HUDEP-2 (cell line): ENCODE measurements at regions not wholly inside any gene's neighbourhood (a gene's known extent, or its start where the extent isn't known, plus 50 kb on each side); places are given as distances from the start of the nearest gene placed in this dataset.

Experiments used
- DNase-seq, 76 experiments: peaks; one replicate each; lab custom pipeline; 2025; ENCODE audit not compliant: unreplicated experiment in 76 of 76; lab: John Stamatoyannopoulos, UW

- no peak for DNase-seq
Observed at GRCh38 chr12:45102818-45103217, 51.9 kb upstream of the DBX2 start.

GRCh38 chr12:45105996-45106395, 55.1 kb upstream of the DBX2 start:
- no peak for DNase-seq

- no peak for DNase-seq
Observed at GRCh38 chr12:45112306-45112705, 61.4 kb upstream of the DBX2 start.

GRCh38 chr12:45121224-45121623, 70.3 kb upstream of the DBX2 start:
- DNase-seq: no peak

GRCh38 chr12:45122768-45123380, 72.0 kb upstream of the DBX2 start:
- no peak for DNase-seq

GRCh38 chr12:45124485-45125155, 73.7 kb upstream of the DBX2 start:
- DNase-seq: no peak

- no peak for DNase-seq
Observed at GRCh38 chr12:45125997-45126396, 75.1 kb upstream of the DBX2 start.

- no peak for DNase-seq
Observed at GRCh38 chr12:45128637-45129036, 77.7 kb upstream of the DBX2 start.

- peak in 28 of 76 experiments; percentile 1 to 55 (median 15) for DNase-seq
Observed at GRCh38 chr12:45130881-45131281, 80.0 kb upstream of the DBX2 start.

GRCh38 chr12:45131506-45131905, 80.6 kb upstream of the DBX2 start:
- no peak for DNase-seq

- no peak for DNase-seq
Observed at GRCh38 chr12:45138609-45139008, 77.3 kb upstream of the ANO6 start.

GRCh38 chr12:45148006-45148405, 67.9 kb upstream of the ANO6 start:
- DNase-seq: no peak

- no peak for DNase-seq
Observed at GRCh38 chr12:45148619-45149018, 67.3 kb upstream of the ANO6 start.

GRCh38 chr12:45165284-45165683, 50.6 kb upstream of the ANO6 start:
- no peak for DNase-seq

- no peak for DNase-seq
Observed at GRCh38 chr12:45166056-45166455, 49.8 kb upstream of the ANO6 start.
